K562 (cell line): ENCODE measurements at regions not wholly inside any gene's neighbourhood (a gene's known extent, or its start where the extent isn't known, plus 50 kb on each side); places are given as distances from the start of the nearest gene placed in this dataset.

Experiments used
- ATAC-seq: fragments of 200-7000 bp; cut with Tn5 transposase; 3 replicates; pipeline ENCODE4 v1.9.1; 2020; ENCODE audit warnings: moderate library complexity
- BruUV-seq: library from RNA; stranded (reverse); fragments of 400-500 nt; replicated peaks from 2 replicates; lab custom pipeline; 2021; lab: Mats Ljungman, UMichigan
- CTCF ChIA-PET: fragments of 300-600 bp; formaldehyde crosslinking; extraction: SDS; loops from one replicate; lab custom pipeline; 2021; ENCODE audit warnings: low intra/inter-chr PET ratio; lab: Yijun Ruan, JAX
- POLR2A ChIA-PET: fragments of 300-600, 350-650 bp; sonication (Branson Sonifier 250); formaldehyde crosslinking; extraction: SDS; loops from one replicate; lab custom pipeline; 2021; ENCODE audit warnings: antibody characterized with exemption, inconsistent platforms; lab: Yijun Ruan, JAX
- DNase-seq, 4 experiments: peaks; one replicate each; pipeline versions ENCODE4 v3.0.0 to v3.0.0-alpha.2; 2011 to 2018; ENCODE audit warnings: low spot score in 3 of 4, mixed read lengths in 3 of 4; ENCODE audit errors: extremely low read depth in 1 of 4
- FAIRE-seq: peaks from 2 replicates; lab custom pipeline; 2011; peaks lifted over from hg19 to GRCh38; lab: Jason Lieb, UNC
- H2AFZ ChIP-seq: 2 replicates; pipeline ENCODE4 v1.6.0; 2011; ENCODE audit warnings: low read depth, low read length, control low read depth, inconsistent platforms
- H3K27ac ChIP-seq: fragments of 200-600 bp; 3 replicates; pipeline ENCODE4 v1.8.0; 2011; ENCODE audit warnings: low read depth, mild to moderate bottlenecking, control low read depth, inconsistent platforms, low read length, moderate library complexity, mixed read lengths; ENCODE audit errors: extremely low read depth
- H3K27me3 ChIP-seq, 2 experiments: fragments of 300-600 bp in 1 of 2; 2 replicates in 1 of 2; 3 replicates in 1 of 2; pipeline versions ENCODE4 v1.6.0 to v1.8.0; 2011; ENCODE audit warnings: inconsistent platforms in 2 of 2, low read length in 2 of 2, mild to moderate bottlenecking in 1 of 2, mixed read lengths in 1 of 2, moderate library complexity in 1 of 2; ENCODE audit not compliant: control insufficient read depth in 2 of 2, insufficient read depth in 2 of 2
- H3K36me3 ChIP-seq: fragments of 300-600 bp; 3 replicates; pipeline ENCODE4 v1.8.0; 2011; ENCODE audit warnings: mild to moderate bottlenecking, low read length, inconsistent platforms; ENCODE audit not compliant: control insufficient read depth, insufficient read depth
- H3K4me1 ChIP-seq, 2 experiments: fragments of 200-600 bp in 1 of 2; replicated peaks in 1 of 2; 2 replicates in 1 of 2; 3 replicates in 1 of 2; pipeline versions ENCODE4 v1.5.1 to v1.8.0; 2011; ENCODE audit warnings: inconsistent platforms in 2 of 2, low read length in 2 of 2, mild to moderate bottlenecking in 1 of 2, mixed read lengths in 1 of 2, moderate library complexity in 1 of 2; ENCODE audit not compliant: control insufficient read depth in 2 of 2, insufficient read depth in 2 of 2
- H3K4me2 ChIP-seq: 2 replicates; pipeline ENCODE4 v1.6.1; 2011; ENCODE audit warnings: low read length, control low read depth, inconsistent platforms, mixed read lengths; ENCODE audit not compliant: insufficient read depth
- H3K4me3 ChIP-seq: fragments of 200-600 bp; sonication (generic), shearing (Covaris generic); 2 replicates; pipeline ENCODE4 v1.5.1; 2016; ENCODE audit warnings: control low read depth, inconsistent platforms
- H3K79me2 ChIP-seq: fragments of 200-600 bp; 3 replicates; pipeline ENCODE4 v1.8.0; 2011; ENCODE audit warnings: low read length, inconsistent platforms; ENCODE audit not compliant: control insufficient read depth, insufficient read depth
- H3K9ac ChIP-seq, 2 experiments: 2 replicates each; pipeline versions ENCODE4 v1.6.0 to v1.6.1; 2011; ENCODE audit warnings: low read depth in 2 of 2, low read length in 2 of 2, control low read depth in 1 of 2, inconsistent platforms in 1 of 2, mild to moderate bottlenecking in 1 of 2, mixed read lengths in 1 of 2; ENCODE audit not compliant: insufficient read depth in 1 of 2
- H3K9me1 ChIP-seq: one replicate; pipeline ENCODE4 v1.6.0; 2011; ENCODE audit warnings: inconsistent platforms, mild to moderate bottlenecking, low read length, moderate library complexity; ENCODE audit not compliant: control insufficient read depth, insufficient read depth
- H3K9me3 ChIP-seq: replicated peaks from 2 replicates; pipeline ENCODE4 v1.5.1; 2011; ENCODE audit warnings: low read depth, low read length, inconsistent platforms; ENCODE audit not compliant: control insufficient read depth, insufficient read depth
- H4K20me1 ChIP-seq: replicated peaks from 2 replicates; pipeline ENCODE4 v1.6.1; 2011; ENCODE audit warnings: low read length, inconsistent platforms, mixed read lengths; ENCODE audit not compliant: control insufficient read depth, insufficient read depth
- CHD2 ChIP-seq: IDR thresholded peaks from 2 replicates; pipeline ENCODE4 v1.6.1; 2011; ENCODE audit warnings: low read depth, low read length
- CTCF ChIP-seq, 3 experiments: IDR thresholded peaks in 2 of 3; conservative IDR thresholded peaks in 1 of 3; 2 replicates each; pipeline ENCODE4 v1.5.1; 2011 to 2012; ENCODE audit warnings: low read length in 3 of 3, mild to moderate bottlenecking in 3 of 3, control low read depth in 2 of 3, improper control_type of control experiment in 1 of 3, inconsistent platforms in 1 of 3, low read depth in 1 of 3, mixed read lengths in 1 of 3, moderate library complexity in 1 of 3; ENCODE audit not compliant: insufficient read depth in 2 of 3
- FOXA1 ChIP-seq: fragments of 450-650 bp; IDR thresholded peaks from 2 replicates; pipeline ENCODE4 v1.6.1; 2016; ENCODE audit warnings: mild to moderate bottlenecking, borderline replicate concordance
- GABPA ChIP-seq: fragments of 200-800 bp; sonication (Bioruptor generic); conservative IDR thresholded peaks from 2 replicates; pipeline ENCODE4 v1.6.1; 2016; ENCODE audit warnings: low read depth, missing genetic modification characterization, missing compliant biosample characterization
- HMBOX1 ChIP-seq: sonication (generic); IDR thresholded peaks from 2 replicates; pipeline ENCODE4 v1.6.1; 2016
- JUN ChIP-seq, 2 experiments: sonication (generic) in 1 of 2; formaldehyde crosslinking in 1 of 2; IDR thresholded peaks; 2 replicates each; pipeline versions ENCODE4 v1.6.1 to v1.8.0; 2012 to 2022; ENCODE audit warnings: borderline replicate concordance in 2 of 2, mild to moderate bottlenecking in 2 of 2, improper control_type of control experiment in 1 of 2, low read depth in 1 of 2, low read length in 1 of 2, missing genetic modification reagents in 1 of 2
- NELFE ChIP-seq: IDR thresholded peaks from 2 replicates; pipeline ENCODE4 v1.6.1; 2011; ENCODE audit warnings: mild to moderate bottlenecking; ENCODE audit not compliant: insufficient read depth, insufficient read length
- NR2C1 ChIP-seq, 2 experiments: fragments of 450-650 bp; IDR thresholded peaks; 2 replicates each; pipeline ENCODE4 v1.6.1; 2017; ENCODE audit warnings: mild to moderate bottlenecking in 2 of 2, antibody characterized with exemption in 1 of 2, inconsistent platforms in 1 of 2, missing compliant biosample characterization in 1 of 2, missing genetic modification characterization in 1 of 2
- POLR2AphosphoS5 ChIP-seq: IDR thresholded peaks from 2 replicates; pipeline ENCODE4 v1.6.1; 2011; ENCODE audit warnings: mild to moderate bottlenecking, low read depth, low read length, moderate library complexity; ENCODE audit not compliant: control insufficient read depth, insufficient read depth
- RFX1 ChIP-seq: fragments of 450-650 bp; IDR thresholded peaks from 2 replicates; pipeline ENCODE4 v1.6.1; 2016; ENCODE audit warnings: mild to moderate bottlenecking, moderate library complexity
- SIRT6 ChIP-seq: IDR thresholded peaks from one replicate; pipeline ENCODE4 v1.6.1; 2012; ENCODE audit warnings: low read depth, mild to moderate bottlenecking, control low read depth, inconsistent platforms, low read length, moderate library complexity
- SRSF9 ChIP-seq: fragments of 200-400 bp; formaldehyde crosslinking; IDR thresholded peaks from 2 replicates; pipeline ENCODE4 v1.6.1; 2017; ENCODE audit warnings: low read depth, low read length, borderline replicate concordance
- TFAP4 ChIP-seq: sonication (generic); formaldehyde crosslinking; IDR thresholded peaks from 2 replicates; pipeline ENCODE4 v1.8.0; 2022; ENCODE audit warnings: missing genetic modification reagents, mild to moderate bottlenecking, moderate library complexity, borderline replicate concordance
- ZBTB17 ChIP-seq: fragments of 450-650 bp; formaldehyde crosslinking; IDR thresholded peaks from 2 replicates; pipeline ENCODE4 v1.4.0; 2020; ENCODE audit warnings: mild to moderate bottlenecking
- ZBTB2 ChIP-seq: fragments of 450-650 bp; IDR thresholded peaks from 2 replicates; pipeline ENCODE4 v1.6.1; 2016; ENCODE audit warnings: antibody characterized with exemption
- in situ Hi-C: fragments of 300-500 bp; cut with MboI; formaldehyde crosslinking; loops from 4 replicates; pipeline ENCODE4 v1.15.0; 2018; ENCODE audit warnings: inconsistent platforms, mixed read lengths
- intact Hi-C: fragments of 100-400 bp; cut with micrococcal nuclease; formaldehyde crosslinking; loops from 2 replicates; pipeline ENCODE4 v1.14.2; 2022

GRCh38 chr10:63767138-63767801 is 246.1 kb downstream of the REEP3 start (continued):
- TF ChIP-seq CTCF (IDR thresholded peaks at IDR 0.05 in 2 of 3, conservative IDR thresholded peaks at IDR 0.05 in 1 of 3; ENCODE audit: insufficient read depth in 2 of 3, low read depth in 1 of 3, low read length in 3 of 3) (peak in 2 of 3 experiments; percentile 32 to 64; a peak in 4 of 6 replicates), SRSF9 (no peak), FOXA1 (no peak), JUN (IDR thresholded peaks at IDR 0.05; ENCODE audit: borderline replicate concordance, low read depth, low read length) (no peak), JUN (CRISPR knock-in tag; IDR thresholded peaks at IDR 0.05; ENCODE audit: borderline replicate concordance) (no peak)
- TF ChIP-seq, all 486 proteins: peak for 6

GRCh38 chr10:63769367-63769766 is 248.2 kb downstream of the REEP3 start:
- FAIRE-seq (no peak), DNase-seq (no peak), ATAC-seq (no peak)
- no peak overlapping the region for H2AFZ ChIP-seq
- H4K20me1 ChIP-seq, result no peaks in the 10 kb centered on the region
- no peaks in the 10 kb centered on the region for H3K9me1 ChIP-seq
- no peak overlapping the region for H3K4me2 ChIP-seq
- ChIA-PET POLR2A (no interaction called here), CTCF (no interaction called here)
- H3K36me3 ChIP-seq, result no peaks in the 10 kb centered on the region
- H3K79me2 ChIP-seq, result no peaks in the 10 kb centered on the region
- no peaks in the 10 kb centered on the region for H3K27me3 ChIP-seq
- H3K4me1 ChIP-seq, result no peaks in the 10 kb centered on the region
- H3K9ac ChIP-seq, result no peak overlapping the region
- no peak overlapping the region for H3K4me3 ChIP-seq
- no TSS peak for BruUV-seq
- intact Hi-C loops (loop anchor here (5.0 kb wide), 1 partner anchor 602 kb away; no protein-coding TSS in a partner anchor), in situ Hi-C loops (loop anchor here (25.0 kb wide), 1 partner anchor 1657 kb away; no protein-coding TSS in a partner anchor)
- H3K9me3 ChIP-seq, result no peaks in the 10 kb centered on the region
- no peak overlapping the region for H3K27ac ChIP-seq
- TF ChIP-seq TFAP4 (CRISPR knock-in tag) (no peak), SIRT6 (no peak), POLR2AphosphoS5 (no peak), NR2C1 (IDR thresholded peaks at IDR 0.05) (no peak), NR2C1 (tag; IDR thresholded peaks at IDR 0.05) (no peak), ZBTB2 (no peak), NELFE (no peak), CHD2 (no peak), ZBTB17 (CRISPR knock-in tag) (no peak), HMBOX1 (no peak), GABPA (tag) (no peak), RFX1 (no peak)
